GM19455 (cell line): ENCODE measurements at regions not wholly inside any gene's neighbourhood (a gene's known extent, or its start where the extent isn't known, plus 50 kb on each side); places are given as distances from the start of the nearest gene placed in this dataset.
"Not testable (repeated sequence)": the region's sequence is repeated elsewhere in the genome, so short reads cannot be mapped to it uniquely, and the experiment has no call there.

Source experiments
- ATAC-seq: cut with Tn5 transposase; IDR thresholded peaks from one replicate; pipeline ENCODE4 v1.9.1; 2021; ENCODE audit not compliant: unreplicated experiment

DNA sequence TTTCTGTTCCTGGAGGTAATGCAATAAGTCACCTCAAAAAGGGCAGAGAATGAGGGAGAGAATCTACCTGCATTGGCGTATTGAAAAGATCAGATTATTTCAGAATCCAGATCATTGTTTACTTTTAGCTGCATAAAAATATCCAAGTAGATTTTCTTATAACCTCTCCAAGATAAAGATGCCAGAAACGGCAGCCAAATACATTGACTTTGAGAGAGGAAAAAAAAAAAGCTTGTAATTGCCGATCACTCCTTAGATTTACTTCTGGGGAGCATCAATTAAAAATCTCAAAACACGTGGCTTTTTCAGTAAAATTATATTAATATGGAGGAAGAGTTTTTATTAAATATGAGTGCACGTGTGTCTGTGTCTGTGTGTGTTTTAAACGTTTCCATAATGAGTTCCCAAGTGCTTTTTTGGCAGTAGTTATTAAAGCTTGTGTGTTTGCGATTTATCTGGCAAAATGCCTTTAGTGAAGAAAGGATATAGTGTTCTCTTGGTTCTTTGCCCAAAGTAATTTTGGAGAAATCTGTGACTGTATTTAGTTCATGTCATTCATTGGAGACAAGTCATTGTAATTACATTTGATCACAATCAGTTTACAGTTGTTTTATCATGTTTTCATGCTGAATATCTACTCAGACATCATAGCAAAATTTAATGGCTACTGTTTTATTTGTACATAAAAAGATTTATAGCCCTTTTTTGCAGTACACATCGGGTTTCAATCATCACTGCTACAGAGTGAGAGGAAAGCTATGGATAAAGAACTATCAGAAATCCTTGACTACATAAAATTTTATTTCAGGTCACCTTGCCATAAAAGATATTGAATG, 176.1 kb downstream of the TM9SF2 start:
- no peak for ATAC-seq

DNA sequence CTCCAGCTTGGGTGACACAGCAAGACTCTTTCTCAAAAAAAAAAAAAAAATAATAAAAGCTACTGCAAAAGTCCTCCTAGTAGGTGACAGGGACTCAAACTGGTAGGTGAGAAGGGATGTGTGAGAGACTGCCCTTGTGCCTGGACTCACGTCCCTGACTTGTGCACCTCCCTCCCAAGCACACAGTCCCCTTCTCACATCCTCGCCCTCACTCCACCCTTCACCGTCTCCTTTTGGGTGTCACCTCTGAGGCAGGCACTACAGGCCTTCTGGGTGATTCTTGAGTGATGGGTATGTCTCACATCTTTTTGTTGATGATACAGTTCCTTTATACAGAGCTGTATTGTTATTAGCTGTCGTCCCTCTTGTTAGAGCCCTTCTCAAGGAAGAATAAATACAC, 170.5 kb downstream of the TM9SF2 start:
- no peak for ATAC-seq

DNA sequence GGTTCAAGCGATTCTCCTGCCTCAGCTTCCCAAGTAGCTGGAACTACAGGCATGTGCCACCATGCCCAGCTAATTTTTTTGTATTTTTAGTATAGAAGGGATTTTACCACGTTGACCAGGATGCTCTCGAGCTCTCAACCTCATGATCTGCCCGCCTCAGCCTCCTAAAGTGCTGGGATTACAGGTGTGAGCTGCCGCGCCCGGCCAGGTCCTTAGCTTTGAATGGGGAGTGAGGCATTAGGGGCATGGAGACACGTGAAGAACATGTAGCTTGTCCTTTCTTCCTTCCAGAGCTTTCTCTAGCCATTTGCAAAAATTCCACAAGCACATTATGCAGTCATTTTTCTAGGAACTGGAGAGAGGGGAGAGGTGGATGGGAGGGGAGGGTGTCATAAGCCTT, 167.8 kb downstream of the TM9SF2 start:
- not testable (repeated sequence) for ATAC-seq

DNA sequence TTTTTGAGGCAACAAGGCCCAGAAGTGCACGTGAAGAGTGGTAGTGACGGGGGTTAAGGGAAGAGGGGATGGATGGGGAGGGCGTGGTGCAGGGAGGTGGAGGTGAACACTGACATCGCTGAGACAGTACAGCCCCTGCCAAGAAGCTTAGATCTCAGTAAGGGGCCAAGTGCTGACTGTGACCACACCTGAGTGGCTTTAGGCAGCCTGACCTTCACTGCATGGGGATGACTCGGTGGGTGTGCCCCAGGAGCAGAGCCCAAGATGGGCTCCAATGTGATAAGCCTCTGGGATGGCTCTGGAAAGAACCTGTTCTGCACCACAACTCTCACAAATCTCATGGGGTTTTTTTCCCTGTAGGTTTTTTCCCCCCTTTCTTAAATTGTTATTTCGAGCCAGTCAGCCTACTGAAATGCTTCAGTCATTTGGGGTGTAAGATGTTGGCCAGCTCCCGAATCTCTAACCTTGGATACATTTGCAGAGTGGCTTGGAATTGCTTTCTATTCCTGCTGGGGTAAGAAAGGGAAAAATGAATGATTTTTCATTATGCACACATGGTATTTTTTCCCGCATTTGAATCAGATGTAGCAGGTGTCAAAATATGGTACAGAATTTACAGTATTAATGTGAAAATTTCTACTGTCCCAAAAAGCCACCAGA, 165.0 kb downstream of the TM9SF2 start:
- ATAC-seq: no peak

DNA sequence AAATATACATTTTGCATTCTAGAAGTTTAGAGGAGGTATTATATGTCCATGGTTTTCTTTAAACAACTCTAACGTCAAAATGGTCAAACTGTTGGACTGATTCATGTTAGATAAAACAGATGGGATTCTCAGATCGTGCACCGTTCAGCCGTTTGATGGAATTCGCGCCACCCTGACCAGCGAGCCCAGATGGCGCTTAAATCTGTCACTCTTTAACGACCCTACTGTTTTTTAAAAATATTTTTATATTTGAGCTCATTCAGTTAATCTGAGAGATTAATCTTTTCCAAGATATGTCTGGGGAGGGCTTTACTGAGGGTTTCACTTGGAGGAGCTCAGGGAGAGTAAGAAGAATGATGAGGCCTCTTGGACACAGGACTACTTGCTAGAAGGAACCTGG, 164.4 kb downstream of the TM9SF2 start:
- ATAC-seq: no peak

DNA sequence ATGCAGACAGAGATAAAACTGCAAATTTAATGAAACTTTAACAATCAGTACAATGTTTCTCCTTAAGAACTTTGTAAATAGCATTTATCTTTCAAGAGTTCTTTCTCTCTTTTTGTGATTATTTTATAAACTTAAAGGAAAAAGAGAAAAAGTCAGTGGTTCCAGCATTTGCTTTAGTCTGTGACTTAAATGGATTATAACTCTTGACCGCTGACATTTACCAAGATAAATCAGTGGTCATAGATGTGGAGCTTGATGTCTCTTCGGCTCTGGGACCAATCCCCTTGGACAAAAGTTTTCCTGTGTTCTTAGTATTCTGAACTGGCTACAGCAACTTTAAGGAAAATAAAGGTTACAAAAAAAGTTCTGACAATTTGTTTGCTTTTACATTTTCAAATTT, 162.6 kb downstream of the TM9SF2 start:
- ATAC-seq: no peak

DNA sequence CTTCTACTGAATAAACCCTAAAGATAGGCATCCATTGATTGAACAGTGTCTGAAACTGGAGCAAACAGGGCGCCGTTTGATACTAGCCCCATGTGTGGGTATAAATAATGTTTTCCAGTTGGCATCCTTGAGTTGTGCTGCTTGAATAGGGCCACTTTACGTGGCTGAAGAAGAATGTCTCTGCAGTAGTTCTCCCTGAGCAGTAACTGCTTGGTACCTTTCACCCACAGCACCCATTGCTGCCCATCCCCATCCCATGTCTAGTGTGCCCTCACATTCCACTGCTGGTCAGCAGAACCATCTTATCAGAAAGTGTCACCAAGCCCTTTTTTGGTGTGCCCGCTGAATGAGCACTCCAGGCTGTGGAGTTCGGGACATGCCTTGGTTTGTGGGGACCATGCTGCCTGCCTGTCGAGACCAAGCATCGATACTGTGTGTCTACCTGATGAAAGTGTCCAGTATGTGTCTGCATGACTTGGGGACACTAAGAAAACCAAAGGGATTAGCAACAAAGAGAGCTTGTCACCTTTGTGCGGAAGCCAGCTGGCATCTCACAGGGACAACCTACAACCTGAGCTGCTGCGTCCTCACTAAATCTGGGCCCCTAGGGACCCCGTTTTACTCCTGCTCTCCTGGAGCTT, 162.0 kb downstream of the TM9SF2 start:
- no peak for ATAC-seq

DNA sequence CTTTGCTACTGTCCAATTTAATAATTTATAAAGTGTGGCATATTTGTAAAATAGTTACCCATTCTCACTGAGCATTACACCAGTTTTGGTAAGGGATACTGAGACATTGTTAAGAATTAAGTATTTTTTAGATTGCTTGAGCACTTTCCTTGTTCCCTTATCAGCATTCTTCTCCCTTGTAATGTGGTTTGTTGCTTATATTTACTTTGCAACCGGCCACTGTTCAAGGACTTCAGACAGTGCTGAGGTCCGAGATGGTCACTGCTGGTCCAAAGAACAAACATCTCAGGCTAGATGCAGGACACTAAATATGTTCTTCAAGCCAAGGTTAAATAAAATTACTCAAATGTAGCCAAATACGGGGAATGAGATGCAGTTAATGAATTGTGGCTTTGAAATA, 161.4 kb downstream of the TM9SF2 start:
- ATAC-seq: no peak

DNA sequence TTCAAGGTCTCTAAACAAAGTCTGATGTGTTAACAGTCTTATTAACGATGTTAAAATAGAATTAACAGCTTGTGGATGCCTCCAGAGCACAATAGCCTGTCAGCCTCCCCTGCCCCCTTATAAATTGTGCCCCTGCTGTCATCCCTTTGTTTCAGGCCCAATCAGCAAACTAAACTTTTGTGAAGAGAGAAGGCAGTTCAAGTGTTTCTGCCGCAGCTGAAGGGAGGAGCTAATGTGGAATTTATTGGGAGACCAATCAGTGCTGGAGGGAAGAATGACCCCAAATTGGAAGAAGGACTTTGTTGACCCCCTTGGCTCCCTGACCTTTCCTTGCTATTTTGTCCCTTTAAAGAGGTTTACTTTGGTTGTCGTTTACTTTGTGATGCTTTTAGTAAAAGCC, 160.5 kb downstream of the TM9SF2 start:
- no peak for ATAC-seq

DNA sequence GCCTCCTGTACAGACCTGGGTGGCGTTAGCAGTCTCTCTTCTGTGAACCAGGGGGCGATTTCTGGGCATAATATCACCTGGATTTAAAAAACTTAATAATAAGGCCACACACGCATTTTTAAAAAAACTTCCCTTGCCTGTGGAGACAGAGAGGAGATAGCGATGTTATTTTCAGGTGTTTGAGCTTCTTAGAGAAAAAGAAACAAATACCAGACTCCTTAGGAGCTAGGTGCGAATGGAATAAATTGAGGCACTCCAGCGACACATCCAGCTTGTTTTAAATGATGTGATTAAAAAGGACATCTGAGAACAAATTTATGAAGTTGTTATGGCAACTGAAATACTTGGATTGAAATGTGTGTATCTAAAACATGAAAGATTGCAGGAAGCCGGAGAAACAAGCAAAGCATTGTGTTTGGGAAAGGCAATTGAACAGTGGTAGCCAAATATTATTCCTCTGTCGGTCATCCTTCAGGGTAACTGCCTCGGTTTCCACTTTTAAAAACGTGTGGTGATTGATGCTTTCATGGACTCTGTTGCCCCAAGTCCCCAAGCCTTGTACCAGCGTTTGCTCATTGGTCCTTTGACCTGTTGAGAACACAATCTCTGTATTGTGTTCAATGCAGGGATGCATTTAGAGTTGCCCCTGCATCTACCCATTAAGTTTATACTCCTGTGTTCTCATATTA, 158.7 kb downstream of the TM9SF2 start:
- ATAC-seq: no peak

DNA sequence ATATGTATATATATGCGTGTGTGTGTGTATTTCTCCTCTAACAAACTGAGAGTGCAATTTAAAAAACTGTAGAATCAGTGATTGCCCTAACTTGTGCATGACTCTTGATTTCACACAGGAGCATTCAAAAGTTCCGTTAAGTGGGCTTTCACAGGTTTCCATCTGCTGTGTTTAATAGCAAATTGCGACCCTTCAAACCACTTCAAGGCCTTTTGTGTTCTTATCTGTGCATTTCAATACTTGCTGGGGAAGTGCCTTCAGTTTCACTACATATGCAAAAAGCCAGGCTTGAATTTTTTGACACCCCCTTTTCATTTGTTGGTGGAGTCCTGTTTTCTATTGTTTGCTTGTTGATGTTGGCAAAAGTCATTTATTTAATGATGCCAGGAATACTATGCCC, 158.0 kb downstream of the TM9SF2 start:
- ATAC-seq: no peak

DNA sequence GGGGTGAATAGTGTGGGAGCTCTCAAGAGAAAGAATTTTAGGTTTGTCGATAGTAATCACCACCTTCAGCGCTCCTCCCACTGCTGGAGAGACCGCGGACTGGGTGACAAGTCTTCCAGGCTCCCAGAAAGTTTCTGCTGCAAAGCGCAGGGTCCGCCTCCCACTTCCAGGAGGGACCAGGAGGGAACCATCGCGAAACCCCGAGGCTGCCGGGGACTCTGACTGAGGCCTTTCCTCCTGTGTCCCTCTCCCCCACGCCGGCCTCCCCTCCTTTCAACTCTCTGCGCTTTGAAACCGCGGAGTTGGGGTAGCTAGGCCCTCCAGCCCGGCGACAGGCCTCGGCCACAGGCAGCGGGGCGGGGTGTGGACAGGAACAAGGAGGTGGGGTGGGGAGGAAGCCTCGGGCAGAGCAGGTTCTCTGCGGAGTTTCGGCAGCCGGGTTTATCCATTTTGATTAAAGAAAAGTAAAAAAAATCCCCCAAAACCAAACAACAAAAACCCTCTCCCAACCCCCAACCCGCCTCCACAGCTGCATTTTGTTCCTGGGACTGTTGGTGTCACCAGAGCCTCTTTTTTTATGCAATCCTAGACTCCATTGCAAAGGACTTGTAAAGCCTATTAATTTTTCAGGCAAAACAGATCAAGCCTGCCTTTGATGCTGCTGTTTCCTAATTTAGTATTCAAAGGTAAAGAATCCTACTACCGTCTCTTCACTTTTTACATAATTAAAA, 157.2 kb downstream of the TM9SF2 start:
- peak; percentile 48 for ATAC-seq

DNA sequence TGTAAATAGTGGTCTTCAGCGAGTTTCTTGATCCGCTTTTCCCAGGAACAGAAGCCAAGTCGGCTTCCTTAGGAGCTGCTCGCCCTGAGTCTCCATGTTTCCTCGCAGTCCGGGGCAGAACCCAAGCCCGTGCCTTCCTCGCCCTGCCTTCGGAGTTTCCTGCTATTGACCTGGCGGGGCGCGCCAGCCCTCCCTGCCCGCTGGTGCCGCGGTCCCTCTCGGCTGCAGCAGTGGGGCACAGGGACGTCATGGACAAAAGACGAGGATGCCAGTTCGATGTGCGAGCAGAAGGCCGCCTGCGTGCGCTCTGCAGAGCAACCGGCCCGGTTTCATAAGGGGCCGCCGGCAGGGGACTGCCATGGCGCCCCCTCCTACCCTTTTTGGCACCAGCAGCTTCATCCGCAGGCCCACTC, 156.6 kb downstream of the TM9SF2 start:
- peak; percentile 34 for ATAC-seq

DNA sequence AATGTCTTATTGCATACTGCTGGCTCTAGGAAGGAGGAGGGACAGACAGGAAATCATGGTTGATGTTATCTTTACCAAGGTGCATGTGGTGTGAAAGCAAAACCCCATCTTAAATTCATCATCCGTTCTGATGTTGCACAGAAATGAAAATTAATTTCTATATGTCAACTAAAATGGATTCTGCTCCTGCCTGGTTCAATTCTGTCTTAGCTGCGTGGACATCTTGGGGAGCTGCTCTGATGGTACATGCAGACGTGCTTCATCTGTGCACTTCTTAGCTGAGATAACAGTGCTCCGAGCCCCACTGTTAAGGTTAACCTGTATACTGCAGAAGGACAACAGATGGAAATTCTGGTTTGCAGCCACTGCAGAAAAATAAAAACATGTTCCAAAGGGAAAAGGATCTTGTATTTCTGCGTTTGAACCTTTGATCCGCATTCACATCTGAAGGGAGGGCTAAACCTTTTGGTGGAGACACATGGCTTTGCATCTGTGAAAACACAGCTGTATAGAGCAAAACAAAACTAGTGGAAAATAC, 155.6 kb downstream of the TM9SF2 start:
- ATAC-seq: no peak

DNA sequence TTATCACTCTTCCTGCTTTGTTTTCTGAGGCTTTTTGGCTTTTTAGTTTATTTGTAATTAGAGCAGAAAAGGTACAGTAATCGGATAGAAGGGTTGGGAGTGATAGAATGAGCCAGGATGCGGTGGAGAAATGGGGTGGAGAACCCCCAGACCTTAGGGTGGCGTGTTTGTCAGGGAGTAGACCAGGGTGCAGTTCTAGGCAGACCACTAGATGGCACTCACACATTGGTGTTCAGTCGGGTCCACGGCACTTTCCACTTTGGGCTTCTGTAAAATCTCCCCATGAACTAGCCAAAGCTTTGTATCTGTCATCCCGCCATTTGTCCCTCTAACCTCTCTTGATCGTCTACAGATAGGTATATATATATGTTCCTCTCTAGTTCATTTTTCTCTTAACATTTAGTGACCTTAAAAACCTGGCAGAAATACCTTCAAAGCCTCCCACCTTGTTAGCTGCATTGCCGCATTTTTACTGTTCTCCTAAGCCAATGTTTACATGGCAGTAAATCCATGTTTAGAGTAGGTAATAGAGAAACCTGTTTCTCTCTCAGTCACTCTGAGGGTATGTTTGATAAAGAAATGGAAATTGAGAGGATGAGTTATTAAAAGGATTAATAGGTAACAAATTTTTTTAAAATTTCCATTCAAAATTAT, 154.9 kb downstream of the TM9SF2 start:
- peak; percentile 63 for ATAC-seq

DNA sequence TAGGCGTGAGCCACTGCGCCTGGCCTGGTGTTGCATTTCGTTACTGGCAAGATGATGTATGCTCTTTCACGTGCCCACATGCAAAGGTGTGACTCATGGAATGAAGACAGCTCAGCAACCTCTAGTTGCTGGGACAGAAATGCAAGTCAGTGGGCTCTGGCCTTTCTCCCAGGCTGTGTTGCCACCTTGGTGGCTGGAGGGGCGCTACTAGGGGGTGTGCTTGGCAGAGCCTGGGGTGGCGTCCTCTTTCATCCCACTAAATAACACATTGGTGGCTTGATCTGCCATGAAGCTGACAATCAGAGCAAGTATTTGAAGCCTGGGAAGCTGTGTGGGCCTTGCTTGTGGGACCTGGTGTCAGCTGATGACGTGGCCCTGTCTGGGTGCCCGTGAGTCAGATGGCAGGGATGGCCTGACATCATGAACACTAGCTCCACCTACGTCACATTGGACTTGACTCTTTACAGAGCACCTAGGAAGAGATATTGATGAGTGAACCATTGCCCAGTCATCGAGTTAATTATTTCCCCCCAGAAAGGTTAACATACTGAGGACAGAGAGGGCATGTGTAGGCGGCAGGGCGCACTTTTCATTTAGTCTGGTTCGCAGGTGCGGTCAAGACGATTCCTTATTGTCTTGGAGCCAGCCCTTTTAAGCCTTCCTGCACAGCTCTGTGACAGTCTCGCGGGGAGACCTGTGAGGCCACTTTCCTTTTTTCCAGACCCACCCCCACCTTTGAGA, 154.2 kb downstream of the TM9SF2 start:
- ATAC-seq: no peak

DNA sequence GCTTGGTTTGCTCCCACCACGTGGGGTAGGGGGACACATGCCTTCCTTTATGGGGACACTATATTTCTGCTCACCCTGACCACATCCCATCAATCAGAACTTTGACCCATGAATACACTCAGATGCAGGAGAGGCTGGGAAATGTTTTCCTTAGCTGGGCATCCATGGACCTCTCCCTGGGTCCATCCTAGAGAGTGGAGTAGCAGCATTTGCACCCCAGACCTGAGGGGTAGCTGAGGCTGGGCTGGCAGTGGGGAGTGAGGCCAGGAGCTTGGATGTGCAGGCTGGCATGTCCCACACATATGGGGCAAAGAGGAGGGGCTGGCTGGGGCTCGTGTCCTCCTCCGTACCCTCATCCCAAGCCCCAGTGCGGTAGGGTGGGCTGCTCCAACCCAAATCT, 152.8 kb downstream of the TM9SF2 start:
- no peak for ATAC-seq

DNA sequence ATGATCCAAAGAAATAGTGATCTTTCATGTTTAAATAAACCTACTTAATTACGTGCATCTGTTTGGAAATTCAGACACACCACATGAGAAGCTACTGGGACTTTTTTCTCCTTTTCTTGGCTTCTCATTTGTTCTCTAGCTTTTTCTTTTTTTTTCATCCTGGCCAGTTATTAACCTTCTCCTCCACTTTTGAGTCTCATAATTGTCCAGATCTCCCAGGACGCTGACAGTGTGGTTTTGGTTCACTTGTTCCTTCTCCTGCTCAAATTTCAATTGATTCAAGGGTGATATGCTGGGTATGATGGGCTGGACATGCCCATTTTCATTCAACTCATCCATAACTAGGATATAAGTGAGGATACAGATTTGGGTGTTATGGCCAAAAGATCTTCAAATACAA, 152.3 kb downstream of the TM9SF2 start:
- ATAC-seq: no peak

DNA sequence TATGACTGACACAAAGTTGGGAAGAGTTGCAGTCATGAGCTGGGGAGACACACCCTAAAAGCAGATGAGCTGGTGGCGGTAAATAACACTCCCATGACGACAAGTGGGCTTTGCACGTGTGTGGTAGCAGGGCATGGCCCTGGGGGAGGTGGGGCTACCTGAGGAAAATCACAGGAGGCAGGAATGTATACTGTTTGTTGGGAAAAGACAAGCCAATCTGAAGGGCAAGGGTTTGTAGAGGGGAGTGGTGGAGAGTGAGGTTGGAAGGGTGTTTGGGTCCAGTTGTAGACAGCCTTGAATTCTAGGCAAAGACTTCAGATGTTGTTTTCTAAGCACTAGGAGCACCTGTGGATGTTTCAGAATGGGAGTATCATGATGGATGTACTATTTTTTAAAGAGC, 151.6 kb downstream of the TM9SF2 start:
- no peak for ATAC-seq
